Psoas muscle (tissue), 7 donors: ENCODE measurements at regions not wholly inside any gene's neighbourhood (a gene's known extent, or its start where the extent isn't known, plus 50 kb on each side); places are given as distances from the start of the nearest gene placed in this dataset.

Experiments
- ATAC-seq, 4 donors: fragments of 200-7000 bp; cut with Tn5 transposase; one replicate each; pipeline ENCODE4 v1.9.1; 2020; ENCODE audit warnings: moderate library complexity in 3 of 4, mild to moderate bottlenecking in 2 of 4
- DNase-seq, 2 donors: peaks; one replicate each; pipeline ENCODE4 v3.0.0-alpha.2; 2020
- H3K27ac ChIP-seq: fragments of 200-600 bp; one replicate; pipeline ENCODE4 v1.8.0; 2022
- H3K27me3 ChIP-seq, 3 donors: fragments of 200-600 bp in 1 of 3; one replicate each; pipeline versions ENCODE4 v1.6.1 to v1.8.0; 2013 to 2022; ENCODE audit warnings: low read length in 2 of 3, mild to moderate bottlenecking in 2 of 3, moderate library complexity in 1 of 3; ENCODE audit not compliant: insufficient read depth in 3 of 3
- H3K36me3 ChIP-seq, 2 donors: fragments of 200-600 bp in 1 of 2; one replicate each; pipeline versions ENCODE4 v1.6.1 to v1.8.0; 2013 to 2022; ENCODE audit warnings: low read depth in 1 of 2, mild to moderate bottlenecking in 1 of 2, moderate library complexity in 1 of 2; ENCODE audit not compliant: insufficient read depth in 1 of 2
- H3K4me1 ChIP-seq: fragments of 200-600 bp; one replicate; pipeline ENCODE4 v1.8.0; 2022
- H3K4me3 ChIP-seq: fragments of 200-600 bp; one replicate; pipeline ENCODE4 v1.8.0; 2022; ENCODE audit warnings: mild to moderate bottlenecking
- H3K9me3 ChIP-seq: fragments of 200-600 bp; one replicate; pipeline ENCODE4 v1.8.0; 2022
- CTCF ChIP-seq: fragments of 200-600 bp; IDR thresholded peaks from one replicate; pipeline ENCODE4 v1.8.0; 2022; ENCODE audit warnings: antibody characterized with exemption
- WGBS, 3 donors: extraction: QIAGEN DNeasy Blood & Tissue Kit; methylation state at CpG; one replicate each; pipeline versions ENCODE4 v1.1.6 to v1.1.7; 2013; 5-methylcytosine and 5-hydroxymethylcytosine counted together
- intact Hi-C, 2 donors: fragments of 100-400 bp; cut with DNase I; formaldehyde crosslinking; loops; one replicate each; pipeline versions ENCODE4 v1.11.0 to v1.14.2; 2022
- donor health status: healthy with polysubstance abuse.
- donor health status: DM: no; HTN: no; CAD: no; lungs with moderate emphysema.
- donor health status: Bipolar disorder and iron deficiency.
- donor health status: healthy.
- donor health status: DM: yes; HTN: yes; CAD: no.
- donor health status: DM: no; HTN: no; CAD: no.
- donor health status: DM: yes; HTN: yes; CAD: no.

- no peaks in the 10 kb centered on the region for H3K36me3 ChIP-seq
- peaks cover 8% of the 10 kb centered on the region for H3K4me1 ChIP-seq
- no peak for TF ChIP-seq CTCF
- ATAC-seq (peak in 1 of 4 donors; percentile 35), DNase-seq (no peak)
- WGBS, 3 donors: 53 to 74% (median 63%) methylated on average over 3 of the region's 3 CpGs
- H3K4me3 ChIP-seq: no peak overlapping the region
- intact Hi-C loops: loop anchor here in 1 of 2 donors (10.0 kb wide), 1 partner anchor 247 kb away; the partner anchor contains the start of gene ETAA1
- no peak overlapping the region for H3K27ac ChIP-seq
- H3K27me3 ChIP-seq: no peaks in the 10 kb centered on the region
- no peaks in the 10 kb centered on the region for H3K9me3 ChIP-seq
These were observed 244.3 kb downstream of the ETAA1 start for GRCh38 chr2:67641312-67642045.

- WGBS, 3 donors: 29 to 60% (median 38%) methylated on average over 4 of the region's 4 CpGs
- peaks cover 8% of the 10 kb centered on the region for H3K4me1 ChIP-seq
- ATAC-seq (peak in 3 of 4 donors; percentile 70 to 78 (median 75)), DNase-seq (no peak)
- intact Hi-C loops: loop anchor here in 1 of 2 donors (10.0 kb wide), 1 partner anchor 247 kb away; the partner anchor contains the start of gene ETAA1
- no peaks in the 10 kb centered on the region for H3K9me3 ChIP-seq
- TF ChIP-seq CTCF: no peak
- H3K4me3 ChIP-seq: no peak overlapping the region
- H3K27me3 ChIP-seq: no peaks in the 10 kb centered on the region
- H3K36me3 ChIP-seq: no peaks in the 10 kb centered on the region
- no peak overlapping the region for H3K27ac ChIP-seq
These were observed 244.9 kb downstream of the ETAA1 start for GRCh38 chr2:67642046-67642382.

GRCh38 chr2:67642961-67643360 lies 245.8 kb downstream of the ETAA1 start:
- Histone ChIP-seq H3K4me3 (no peak overlapping the region), H3K36me3 (no peaks in the 10 kb centered on the region), H3K9me3 (no peaks in the 10 kb centered on the region), H3K27me3 (no peaks in the 10 kb centered on the region), H3K27ac (no peak overlapping the region), H3K4me1 (peaks cover 8% of the 10 kb centered on the region)
- TF ChIP-seq CTCF: no peak
- no peak for DNase-seq
- 82 to 85% (median 84%) methylated on average over 2 of the region's 2 CpGs for WGBS, 3 donors
- no peak for ATAC-seq
- intact Hi-C loops: loop anchor here in 1 of 2 donors (10.0 kb wide), 1 partner anchor 248 kb away; the partner anchor contains the start of gene ETAA1

GRCh38 chr2:67645280-67646138 lies 248.4 kb downstream of the ETAA1 start:
- no peak for ATAC-seq
- H3K27ac ChIP-seq: no peak overlapping the region

More at GRCh38 chr2:67645280-67646138, 248.4 kb downstream of the ETAA1 start:
- H3K4me1 ChIP-seq: peaks cover 16% of the 10 kb centered on the region
- WGBS, 3 donors: 52 to 56% (median 56%) methylated on average over 3 of the region's 3 CpGs
- no peaks in the 10 kb centered on the region for H3K36me3 ChIP-seq
- no peak overlapping the region for H3K4me3 ChIP-seq
- DNase-seq: no peak
- H3K27me3 ChIP-seq: no peaks in the 10 kb centered on the region
- H3K9me3 ChIP-seq: no peaks in the 10 kb centered on the region
- intact Hi-C loops: loop anchor here (5.0 to 10.0 kb wide), 3 partner anchors 183 to 251 kb away; partner anchors contain the start of gene ETAA1 (in 1 of the 2)
- TF ChIP-seq CTCF: no peak
